ENCODE measurements at regions not wholly inside any gene's neighbourhood (a gene's known extent, or its start where the extent isn't known, plus 50 kb on each side); places are given as distances from the start of the nearest gene placed in this dataset.

DNA sequence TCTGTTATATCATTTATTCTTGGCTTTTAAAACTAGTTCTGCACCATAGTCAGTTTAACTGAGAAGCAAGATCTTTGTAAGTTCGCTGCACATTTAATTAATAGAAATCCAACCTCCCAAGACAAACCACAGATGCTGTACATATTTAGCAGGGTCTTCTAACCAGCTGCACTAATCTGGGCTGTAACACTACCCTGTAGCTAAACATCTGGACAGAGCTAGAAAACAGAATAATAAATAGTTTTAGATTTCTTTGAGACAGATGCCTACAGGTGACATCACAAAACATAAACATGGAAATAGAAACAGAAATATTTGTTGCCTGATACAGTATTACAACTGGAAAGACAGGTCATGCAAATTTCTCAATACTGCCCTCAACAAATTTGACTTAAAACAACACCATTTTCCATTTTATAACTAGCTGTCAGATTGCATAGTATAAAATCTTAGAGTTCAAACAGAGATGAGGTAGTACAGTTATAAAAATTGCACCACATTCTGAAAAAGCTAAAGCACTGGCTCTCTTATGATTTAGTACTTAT is 315.1 kb downstream of the NR4A2 start:
- Histone ChIP-seq H3K36me3 (no peaks in the 10 kb centered on the region), H3K9me3 (no peaks in the 10 kb centered on the region)

DNA sequence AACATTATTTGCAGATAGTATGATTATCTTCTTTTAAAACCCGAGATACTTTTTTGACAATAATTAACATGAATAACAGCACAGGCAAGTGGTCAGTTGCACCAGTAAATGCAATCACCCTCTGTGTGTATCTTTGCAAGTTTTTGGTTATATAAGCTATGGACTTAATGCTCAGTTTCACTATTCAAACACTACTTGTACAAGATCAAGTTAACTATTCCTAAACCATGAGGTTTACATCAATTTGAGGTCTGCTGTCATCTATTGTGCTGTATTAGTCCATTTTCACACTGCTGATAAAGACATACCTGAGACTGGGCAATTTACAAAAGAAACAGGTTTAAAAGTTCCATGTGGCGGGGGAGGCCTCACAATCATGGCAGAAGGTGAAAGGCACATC is 323.2 kb downstream of the NR4A2 start:
- TF ChIP-seq POLR2A (IDR thresholded peaks at IDR 0.05) = no peak
- TF ChIP-seq, protein P1, sequence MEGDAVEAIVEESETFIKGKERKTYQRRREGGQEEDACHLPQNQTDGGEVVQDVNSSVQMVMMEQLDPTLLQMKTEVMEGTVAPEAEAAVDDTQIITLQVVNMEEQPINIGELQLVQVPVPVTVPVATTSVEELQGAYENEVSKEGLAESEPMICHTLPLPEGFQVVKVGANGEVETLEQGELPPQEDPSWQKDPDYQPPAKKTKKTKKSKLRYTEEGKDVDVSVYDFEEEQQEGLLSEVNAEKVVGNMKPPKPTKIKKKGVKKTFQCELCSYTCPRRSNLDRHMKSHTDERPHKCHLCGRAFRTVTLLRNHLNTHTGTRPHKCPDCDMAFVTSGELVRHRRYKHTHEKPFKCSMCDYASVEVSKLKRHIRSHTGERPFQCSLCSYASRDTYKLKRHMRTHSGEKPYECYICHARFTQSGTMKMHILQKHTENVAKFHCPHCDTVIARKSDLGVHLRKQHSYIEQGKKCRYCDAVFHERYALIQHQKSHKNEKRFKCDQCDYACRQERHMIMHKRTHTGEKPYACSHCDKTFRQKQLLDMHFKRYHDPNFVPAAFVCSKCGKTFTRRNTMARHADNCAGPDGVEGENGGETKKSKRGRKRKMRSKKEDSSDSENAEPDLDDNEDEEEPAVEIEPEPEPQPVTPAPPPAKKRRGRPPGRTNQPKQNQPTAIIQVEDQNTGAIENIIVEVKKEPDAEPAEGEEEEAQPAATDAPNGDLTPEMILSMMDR (IDR thresholded peaks at IDR 0.05) = no peak
- no peaks in the 10 kb centered on the region for H3K4me1 ChIP-seq
- H3K27ac ChIP-seq = no peak overlapping the region
- H3K27me3 ChIP-seq = no peaks in the 10 kb centered on the region
- no peaks in the 10 kb centered on the region for H3K9me3 ChIP-seq
- no peaks in the 10 kb centered on the region for H3K36me3 ChIP-seq
- DNase-seq = no peak
- no peak overlapping the region for H3K4me3 ChIP-seq

More for the DNA sequence above, 315.1 kb downstream of the NR4A2 start:
- no peaks in the 10 kb centered on the region for H3K27me3 ChIP-seq
- DNase-seq = no peak
- no peak for TF ChIP-seq POLR2A (IDR thresholded peaks at IDR 0.05)
- TF ChIP-seq, protein P1 (IDR thresholded peaks at IDR 0.05) = no peak
- H3K4me1 ChIP-seq = no peaks in the 10 kb centered on the region
- H3K4me3 ChIP-seq = no peak overlapping the region
- H3K27ac ChIP-seq = no peak overlapping the region

DNA sequence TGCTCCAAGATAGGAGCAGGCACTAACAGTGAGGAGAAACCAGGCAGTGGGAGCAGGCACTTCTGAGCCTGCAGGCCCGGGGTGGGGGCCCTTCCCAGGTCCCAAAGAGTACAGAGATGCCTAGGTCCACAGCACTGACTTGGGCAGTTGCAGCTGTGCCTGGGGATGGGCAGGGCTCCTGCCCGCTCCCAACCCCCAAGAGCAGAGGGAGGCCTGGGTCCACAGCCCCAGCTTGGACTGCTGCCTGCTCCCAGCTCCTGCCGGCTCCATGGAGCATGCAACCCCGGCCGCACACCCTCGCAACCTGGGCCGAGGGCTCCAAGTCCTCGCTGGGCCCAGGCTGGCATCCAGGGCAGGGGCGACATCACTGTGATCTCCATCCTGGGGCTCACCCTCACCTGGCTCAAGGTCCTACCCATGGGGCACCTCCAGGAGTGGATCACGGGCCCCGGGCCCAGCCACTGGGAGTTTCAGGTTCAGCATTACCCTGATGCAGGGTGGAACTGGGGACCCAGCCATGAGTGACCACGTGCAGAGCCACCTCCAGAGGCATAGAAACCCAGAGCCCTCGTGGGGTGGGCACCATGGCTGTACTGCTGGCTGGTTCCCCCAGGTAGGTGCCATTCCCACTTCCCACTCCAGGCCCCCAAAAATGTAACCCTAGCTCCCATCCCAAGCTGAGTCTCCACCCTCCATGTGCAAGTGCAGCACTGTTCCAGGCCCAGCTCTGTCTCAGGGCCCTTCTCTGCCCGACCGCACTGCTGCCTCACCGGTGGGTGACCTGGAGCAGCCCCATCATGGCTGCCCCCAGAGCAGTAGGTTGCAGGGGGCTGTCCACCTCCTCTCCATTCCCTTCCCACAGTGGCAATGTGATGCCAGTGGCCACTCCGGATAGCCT is 325.6 kb downstream of the NR4A2 start:
- Histone ChIP-seq H3K4me1 (no peaks in the 10 kb centered on the region), H3K27ac (no peak overlapping the region), H3K27me3 (no peaks in the 10 kb centered on the region), H3K36me3 (no peaks in the 10 kb centered on the region), H3K4me3 (no peak overlapping the region), H3K9me3 (no peaks in the 10 kb centered on the region)
- no peak for DNase-seq
- TF ChIP-seq, protein P1 (IDR thresholded peaks at IDR 0.05) = no peak
- no peak for TF ChIP-seq POLR2A (IDR thresholded peaks at IDR 0.05)

DNA sequence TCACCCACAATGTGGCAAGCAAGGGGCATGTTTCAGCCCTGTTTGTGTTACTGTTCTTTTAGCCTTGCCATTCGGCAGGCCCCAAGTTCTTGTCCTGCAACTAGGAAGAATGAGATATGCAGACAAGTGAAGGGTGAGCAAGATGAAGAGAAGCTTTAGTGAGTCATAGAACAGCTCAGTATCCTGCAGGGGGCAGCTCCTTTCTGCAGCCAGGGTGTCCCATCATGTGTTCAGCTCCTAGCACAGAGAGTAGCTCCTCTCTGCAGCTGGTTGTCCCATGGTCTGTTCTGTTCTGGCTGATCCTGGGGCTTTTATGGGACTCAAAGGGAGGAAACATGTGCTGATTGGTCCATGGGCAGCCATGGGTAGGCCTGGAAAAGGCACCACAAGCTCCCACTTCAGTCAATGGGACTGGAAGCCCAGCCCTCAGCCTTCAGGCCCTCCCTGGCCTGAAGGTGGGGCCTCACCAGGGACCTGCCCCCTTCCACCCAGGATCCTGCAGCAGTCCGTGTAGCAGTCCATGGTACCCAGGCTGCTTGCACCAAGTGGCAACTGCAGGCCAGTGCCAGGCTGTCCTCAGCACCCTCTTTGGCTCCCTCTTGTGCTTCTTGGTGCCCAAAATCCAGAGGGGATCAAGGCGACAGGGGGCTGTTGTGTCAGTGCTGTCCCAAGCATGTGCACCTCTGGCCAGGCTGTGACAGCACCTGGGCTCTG is 326.4 kb downstream of the NR4A2 start:
- Histone ChIP-seq H3K36me3 (no peaks in the 10 kb centered on the region), H3K27me3 (no peaks in the 10 kb centered on the region), H3K27ac (no peak overlapping the region), H3K4me3 (no peak overlapping the region), H3K4me1 (no peaks in the 10 kb centered on the region), H3K9me3 (no peaks in the 10 kb centered on the region)
- no peak for DNase-seq
- no peak for TF ChIP-seq POLR2A (IDR thresholded peaks at IDR 0.05)
- TF ChIP-seq, protein P1 (IDR thresholded peaks at IDR 0.05) = no peak

DNA sequence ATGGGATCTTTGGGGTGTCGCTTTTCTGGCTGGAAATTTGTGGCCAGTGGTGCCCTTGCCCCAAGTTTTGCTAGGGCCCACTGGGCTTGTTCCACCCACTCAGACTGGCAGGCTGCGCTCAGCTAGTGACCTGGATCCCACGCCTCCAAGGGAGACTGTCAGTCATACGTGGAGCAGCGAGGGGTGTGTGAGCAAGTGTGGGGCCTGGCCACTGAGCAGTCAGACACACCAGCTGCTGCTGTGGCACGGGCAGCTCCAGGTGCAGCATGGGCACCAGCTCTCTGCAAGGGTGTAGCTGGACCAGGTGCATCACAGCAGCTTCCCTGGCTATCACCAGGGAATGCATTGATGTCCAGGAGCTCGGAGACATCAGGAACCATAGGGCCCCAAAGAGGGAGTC is 327.0 kb downstream of the NR4A2 start:
- no peaks in the 10 kb centered on the region for H3K9me3 ChIP-seq
- TF ChIP-seq, protein P1 (IDR thresholded peaks at IDR 0.05) = no peak
- TF ChIP-seq POLR2A (IDR thresholded peaks at IDR 0.05) = no peak
- no peaks in the 10 kb centered on the region for H3K4me1 ChIP-seq
- H3K27ac ChIP-seq = no peak overlapping the region
- no peak for DNase-seq
- no peaks in the 10 kb centered on the region for H3K36me3 ChIP-seq
- H3K27me3 ChIP-seq = no peaks in the 10 kb centered on the region
- no peak overlapping the region for H3K4me3 ChIP-seq

Measured in Peyer's patch (tissue), 4 donors.